Right atrium auricular region (tissue), 2 donors: ENCODE measurements at regions not wholly inside any gene's neighbourhood (a gene's known extent, or its start where the extent isn't known, plus 50 kb on each side); places are given as distances from the start of the nearest gene placed in this dataset.
A peak's percentile ranks its signal among the peaks of the same experiment; 100 is the strongest.

Source experiments
- DNase-seq: peaks from one replicate; pipeline ENCODE4 v3.0.0-alpha.2; 2019; ENCODE audit warnings: low spot score
- H3K27ac ChIP-seq, 2 donors: fragments of 200-600 bp; sonication (generic); 1 replicate in 1 of 2; 2 replicates in 1 of 2; pipeline ENCODE4 v1.5.1; 2016 to 2019
- H3K27me3 ChIP-seq, 2 donors: fragments of 200-600 bp; sonication (generic); one replicate each; pipeline versions ENCODE4 v1.5.1 to v1.6.0; 2017 to 2019
- H3K36me3 ChIP-seq: fragments of 200-600 bp; sonication (generic); one replicate; pipeline ENCODE4 v1.5.1; 2016
- H3K4me1 ChIP-seq, 2 donors: fragments of 200-600 bp; sonication (generic); one replicate each; pipeline versions ENCODE4 v1.5.1 to v1.6.0; 2017 to 2019
- H3K4me3 ChIP-seq, 2 donors: fragments of 200-600 bp; sonication (generic); 1 replicate in 1 of 2; 2 replicates in 1 of 2; pipeline ENCODE4 v1.5.1; 2017 to 2019; ENCODE audit warnings: mild to moderate bottlenecking in 1 of 2, moderate library complexity in 1 of 2
- H3K9me3 ChIP-seq, 2 donors: fragments of 200-600 bp; sonication (generic); one replicate each; pipeline ENCODE4 v1.5.1; 2019
- CTCF ChIP-seq, 2 donors: fragments of 200-600 bp; sonication (generic); IDR thresholded peaks; one replicate each; pipeline ENCODE4 v1.5.1; 2019; ENCODE audit warnings: antibody characterized with exemption in 2 of 2

GRCh38 chr10:28984431-28984830 lies 304.4 kb upstream of the LYZL1 start:
- DNase-seq = peak; percentile 98
- peak overlapping the region; percentile 62 to 80 for H3K27ac ChIP-seq
- H3K9me3 ChIP-seq = no peaks in the 10 kb centered on the region
- H3K27me3 ChIP-seq = no peaks in the 10 kb centered on the region
- no peak overlapping the region for H3K4me3 ChIP-seq
- no peaks in the 10 kb centered on the region for H3K36me3 ChIP-seq
- peaks cover 0 to 22% of the 10 kb centered on the region in 2 donors for H3K4me1 ChIP-seq
- TF ChIP-seq CTCF (IDR thresholded peaks at IDR 0.05) = no peak

- no peak for DNase-seq
Measured at GRCh38 chr10:28985137-28985885, 303.6 kb upstream of the LYZL1 start.

GRCh38 chr10:28986117-28986792 lies 302.6 kb upstream of the LYZL1 start:
- Histone ChIP-seq H3K27ac (peak overlapping the region in 1 of 2 donors; percentile 61), H3K36me3 (no peaks in the 10 kb centered on the region), H3K4me3 (no peak overlapping the region), H3K27me3 (no peaks in the 10 kb centered on the region), H3K4me1 (peaks cover 0 to 25% of the 10 kb centered on the region in 2 donors), H3K9me3 (no peaks in the 10 kb centered on the region)
- no peak for TF ChIP-seq CTCF (IDR thresholded peaks at IDR 0.05)
- DNase-seq = no peak

More at GRCh38 chr10:28985137-28985885, 303.6 kb upstream of the LYZL1 start:
- H3K36me3 ChIP-seq = no peaks in the 10 kb centered on the region
- no peak overlapping the region for H3K4me3 ChIP-seq
- no peaks in the 10 kb centered on the region for H3K27me3 ChIP-seq
- H3K4me1 ChIP-seq = peaks cover 0 to 22% of the 10 kb centered on the region in 2 donors
- TF ChIP-seq CTCF (IDR thresholded peaks at IDR 0.05) = no peak
- H3K27ac ChIP-seq = peak overlapping the region; percentile 42 to 61
- H3K9me3 ChIP-seq = no peaks in the 10 kb centered on the region

GRCh38 chr10:28986856-28987255 lies 302.0 kb upstream of the LYZL1 start:
- no peak for TF ChIP-seq CTCF (IDR thresholded peaks at IDR 0.05)
- peaks cover 0 to 31% of the 10 kb centered on the region in 2 donors for H3K4me1 ChIP-seq
- H3K27me3 ChIP-seq = no peaks in the 10 kb centered on the region
- H3K36me3 ChIP-seq = no peaks in the 10 kb centered on the region
- no peak for DNase-seq
- H3K27ac ChIP-seq = no peak overlapping the region
- H3K4me3 ChIP-seq = no peak overlapping the region
- H3K9me3 ChIP-seq = no peaks in the 10 kb centered on the region

GRCh38 chr10:28987555-28988320 lies 301.1 kb upstream of the LYZL1 start:
- no peak for DNase-seq
- no peaks in the 10 kb centered on the region for H3K9me3 ChIP-seq
- no peak for TF ChIP-seq CTCF (IDR thresholded peaks at IDR 0.05)

More at GRCh38 chr10:28987555-28988320, 301.1 kb upstream of the LYZL1 start:
- Histone ChIP-seq H3K4me1 (peaks cover 0 to 34% of the 10 kb centered on the region in 2 donors), H3K36me3 (no peaks in the 10 kb centered on the region), H3K27ac (no peak overlapping the region), H3K4me3 (no peak overlapping the region), H3K27me3 (no peaks in the 10 kb centered on the region)
